ENCODE measurements at regions not wholly inside any gene's neighbourhood (a gene's known extent, or its start where the extent isn't known, plus 50 kb on each side); places are given as distances from the start of the nearest gene placed in this dataset.

DNA sequence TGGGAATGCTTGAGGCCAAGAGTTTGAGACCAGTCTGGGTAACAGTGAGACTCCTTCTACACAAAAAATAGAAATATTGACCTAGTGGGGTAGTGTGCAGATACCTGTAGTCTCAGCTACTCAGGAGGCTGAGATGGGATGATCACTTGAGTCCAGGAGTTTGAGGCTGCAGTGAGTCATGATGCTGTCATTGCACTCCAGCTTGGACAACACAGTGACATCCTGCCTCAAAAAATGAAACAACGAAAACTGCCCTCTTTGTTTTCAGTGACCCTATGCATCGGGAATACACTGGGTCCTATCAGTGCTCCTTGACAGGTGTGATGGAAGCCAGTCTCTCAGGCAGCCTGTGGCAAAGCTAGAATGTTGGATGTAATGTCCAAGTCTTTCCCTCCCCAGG lies 311.5 kb upstream of the OR4E1 start:
- CTCF ChIA-PET, result no interaction called here
- no peak for DNase-seq (ENCODE audit: low spot score)
- no peak overlapping the region for H3K27ac ChIP-seq
- POLR2A ChIA-PET (ENCODE audit: low non-redundant PET), result no interaction called here
- TF ChIP-seq, protein P1, sequence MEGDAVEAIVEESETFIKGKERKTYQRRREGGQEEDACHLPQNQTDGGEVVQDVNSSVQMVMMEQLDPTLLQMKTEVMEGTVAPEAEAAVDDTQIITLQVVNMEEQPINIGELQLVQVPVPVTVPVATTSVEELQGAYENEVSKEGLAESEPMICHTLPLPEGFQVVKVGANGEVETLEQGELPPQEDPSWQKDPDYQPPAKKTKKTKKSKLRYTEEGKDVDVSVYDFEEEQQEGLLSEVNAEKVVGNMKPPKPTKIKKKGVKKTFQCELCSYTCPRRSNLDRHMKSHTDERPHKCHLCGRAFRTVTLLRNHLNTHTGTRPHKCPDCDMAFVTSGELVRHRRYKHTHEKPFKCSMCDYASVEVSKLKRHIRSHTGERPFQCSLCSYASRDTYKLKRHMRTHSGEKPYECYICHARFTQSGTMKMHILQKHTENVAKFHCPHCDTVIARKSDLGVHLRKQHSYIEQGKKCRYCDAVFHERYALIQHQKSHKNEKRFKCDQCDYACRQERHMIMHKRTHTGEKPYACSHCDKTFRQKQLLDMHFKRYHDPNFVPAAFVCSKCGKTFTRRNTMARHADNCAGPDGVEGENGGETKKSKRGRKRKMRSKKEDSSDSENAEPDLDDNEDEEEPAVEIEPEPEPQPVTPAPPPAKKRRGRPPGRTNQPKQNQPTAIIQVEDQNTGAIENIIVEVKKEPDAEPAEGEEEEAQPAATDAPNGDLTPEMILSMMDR (conservative IDR thresholded peaks at IDR 0.05; ENCODE audit: low read depth), result no peak

DNA sequence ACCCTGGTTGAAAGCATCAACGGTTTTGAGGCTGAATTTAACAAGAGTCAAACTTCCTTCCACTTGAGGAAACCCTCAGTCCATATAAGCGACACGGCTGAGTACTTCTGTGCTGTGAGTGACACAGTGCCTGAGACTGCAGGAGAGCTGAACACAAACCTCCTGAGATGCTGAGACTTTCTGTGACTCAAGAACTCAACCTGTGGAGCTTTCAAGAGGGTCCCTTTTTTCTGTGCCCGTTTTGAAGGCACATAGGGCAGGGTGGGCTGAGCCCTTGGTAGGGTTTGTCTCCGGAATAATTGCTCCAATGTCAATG lies 305.3 kb upstream of the OR4E1 start:
- no peak for DNase-seq (ENCODE audit: low spot score)
- ChIA-PET POLR2A (ENCODE audit: low non-redundant PET) (no interaction called here), CTCF (interaction anchor here (0.6 to 2.0 kb wide), 13 partner anchors 9 to 1782 kb away, joined by 3 to 8 read pairs (median 4); no protein-coding TSS in a partner anchor)
- no peak overlapping the region for H3K27ac ChIP-seq
- TF ChIP-seq, protein P1 (conservative IDR thresholded peaks at IDR 0.05; ENCODE audit: low read depth), result no peak

DNA sequence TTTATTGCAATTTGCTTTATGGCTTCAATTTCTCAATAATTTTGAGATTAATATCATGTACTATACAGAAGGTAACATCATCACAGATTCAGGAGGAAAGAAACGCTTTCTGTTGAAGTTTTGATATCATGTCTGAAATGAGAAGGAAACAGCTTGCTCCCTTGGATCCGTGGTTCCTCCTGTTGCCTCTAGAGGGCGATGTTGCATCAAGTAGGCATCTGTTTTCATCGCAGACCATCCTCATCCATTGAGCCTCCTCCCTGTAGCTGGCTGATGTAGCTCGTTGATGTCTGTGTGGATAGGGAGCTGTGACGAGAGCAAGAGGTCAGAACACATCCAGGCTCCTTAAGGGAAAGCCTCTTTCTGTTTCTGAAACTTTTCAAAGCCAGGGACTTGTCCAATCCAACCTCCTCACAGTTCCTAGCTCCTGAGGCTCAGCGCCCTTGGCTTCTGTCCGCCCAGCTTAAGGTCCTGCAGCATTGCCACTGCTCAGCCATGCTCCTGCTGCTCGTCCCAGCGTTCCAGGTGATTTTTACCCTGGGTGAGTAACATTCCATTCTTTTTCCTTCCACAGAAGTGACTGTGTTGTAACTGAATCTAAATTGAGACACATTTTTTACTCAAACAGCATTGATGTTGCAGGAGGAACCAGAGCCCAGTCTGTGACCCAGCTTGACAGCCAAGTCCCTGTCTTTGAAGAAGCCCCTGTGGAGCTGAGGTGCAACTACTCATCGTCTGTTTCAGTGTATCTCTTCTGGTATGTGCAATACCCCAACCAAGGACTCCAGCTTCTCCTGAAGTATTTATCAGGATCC lies 304.8 kb upstream of the OR4E1 start:
- ChIA-PET POLR2A (ENCODE audit: low non-redundant PET) (interaction anchor here (0.5 kb wide), 1 partner anchor 11 kb away, joined by 3 read pairs; no protein-coding TSS in a partner anchor), CTCF (interaction anchor here (0.5 to 2.0 kb wide), 18 partner anchors 10 to 1782 kb away, joined by 3 to 8 read pairs (median 4); no protein-coding TSS in a partner anchor)
- peak; percentile 45 for DNase-seq (ENCODE audit: low spot score)
- TF ChIP-seq, protein P1 (conservative IDR thresholded peaks at IDR 0.05; ENCODE audit: low read depth), result peak; percentile 68
- H3K27ac ChIP-seq, result no peak overlapping the region

DNA sequence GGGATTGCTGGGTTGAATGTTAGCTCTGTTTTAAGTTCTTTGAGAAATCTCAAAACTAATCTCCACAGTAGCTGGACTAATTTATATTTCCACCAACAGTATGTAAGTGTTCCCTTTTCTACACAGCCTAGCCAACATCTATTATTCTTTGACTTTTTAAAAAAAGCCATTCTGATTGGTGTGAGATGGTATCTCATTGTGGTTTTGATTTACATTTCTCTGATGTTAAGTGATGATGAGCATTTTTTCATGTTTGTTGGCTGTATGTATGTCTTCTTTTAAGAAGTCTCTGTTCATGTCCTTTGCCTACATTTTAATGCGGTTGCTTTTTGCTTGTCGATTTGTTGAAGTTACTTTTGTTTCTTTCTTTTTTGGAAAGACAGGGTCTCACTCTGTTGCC lies 301.1 kb upstream of the OR4E1 start:
- ChIA-PET CTCF (interaction anchor here (0.6 kb wide), 1 partner anchor 273 kb away, joined by 4 read pairs; no protein-coding TSS in a partner anchor), POLR2A (ENCODE audit: low non-redundant PET) (no interaction called here)
- no peak overlapping the region for H3K27ac ChIP-seq
- TF ChIP-seq, protein P1 (conservative IDR thresholded peaks at IDR 0.05; ENCODE audit: low read depth), result no peak
- no peak for DNase-seq (ENCODE audit: low spot score)

DNA sequence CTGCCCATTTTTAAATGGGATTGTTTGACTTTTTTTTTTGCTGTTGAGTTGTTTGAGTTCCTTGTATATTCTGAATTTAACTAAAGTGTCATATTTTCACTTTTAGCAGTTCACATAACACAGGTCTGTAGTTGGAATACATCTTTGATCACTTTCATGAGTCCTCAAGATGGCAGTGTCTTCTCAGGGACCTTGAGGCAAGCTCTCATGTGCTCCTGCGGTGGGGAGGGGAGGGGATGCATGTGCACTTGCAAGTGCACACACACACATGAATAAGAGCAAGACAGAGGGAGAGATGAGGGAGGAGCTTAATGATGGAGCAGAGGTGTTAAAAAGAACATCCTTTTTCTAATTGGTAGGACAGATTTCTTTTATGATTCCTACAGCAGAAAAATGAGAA lies 291.4 kb upstream of the OR4E1 start:
- CTCF ChIA-PET, result no interaction called here
- DNase-seq (ENCODE audit: low spot score), result no peak
- TF ChIP-seq, protein P1 (conservative IDR thresholded peaks at IDR 0.05; ENCODE audit: low read depth), result no peak
- POLR2A ChIA-PET (ENCODE audit: low non-redundant PET), result no interaction called here
- H3K27ac ChIP-seq, result no peak overlapping the region

DNA sequence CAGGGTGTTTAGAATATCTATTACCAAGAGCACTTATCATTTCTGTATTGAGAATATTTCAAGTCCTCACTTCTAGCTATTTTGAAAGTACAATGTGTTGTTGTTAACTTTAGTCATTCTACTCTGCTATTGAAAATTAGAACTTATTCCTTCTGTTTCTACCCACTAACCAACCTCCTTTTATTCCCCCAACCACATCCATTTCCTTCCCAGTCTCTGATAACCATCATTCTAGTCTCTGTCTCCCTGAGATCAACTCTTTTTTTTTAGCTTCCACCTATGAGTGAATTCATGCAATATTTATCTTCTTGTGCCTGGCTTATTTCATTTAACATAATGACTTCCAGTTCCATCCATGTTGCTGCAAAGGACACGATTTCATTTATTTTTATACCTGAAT lies 290.6 kb upstream of the OR4E1 start:
- CTCF ChIA-PET, result interaction anchor here (0.7 kb wide), 1 partner anchor 135 kb away, joined by 3 read pairs; no protein-coding TSS in a partner anchor
- no peak for DNase-seq (ENCODE audit: low spot score)
- TF ChIP-seq, protein P1 (conservative IDR thresholded peaks at IDR 0.05; ENCODE audit: low read depth), result no peak
- no peak overlapping the region for H3K27ac ChIP-seq
- POLR2A ChIA-PET (ENCODE audit: low non-redundant PET), result no interaction called here
